K562 (cell line): ENCODE measurements at regions not wholly inside any gene's neighbourhood (a gene's known extent, or its start where the extent isn't known, plus 50 kb on each side); places are given as distances from the start of the nearest gene placed in this dataset.

Experiments
- ATAC-seq: fragments of 200-7000 bp; cut with Tn5 transposase; 3 replicates; pipeline ENCODE4 v1.9.1; 2020; ENCODE audit warnings: moderate library complexity
- BruUV-seq: library from RNA; stranded (reverse); fragments of 400-500 nt; replicated peaks from 2 replicates; lab custom pipeline; 2021; lab: Mats Ljungman, UMichigan
- CTCF ChIA-PET: fragments of 300-600 bp; formaldehyde crosslinking; extraction: SDS; loops from one replicate; lab custom pipeline; 2021; ENCODE audit warnings: low intra/inter-chr PET ratio; lab: Yijun Ruan, JAX
- POLR2A ChIA-PET: fragments of 300-600, 350-650 bp; sonication (Branson Sonifier 250); formaldehyde crosslinking; extraction: SDS; loops from one replicate; lab custom pipeline; 2021; ENCODE audit warnings: antibody characterized with exemption, inconsistent platforms; lab: Yijun Ruan, JAX
- DNase-seq, 4 experiments: peaks; one replicate each; pipeline versions ENCODE4 v3.0.0 to v3.0.0-alpha.2; 2011 to 2018; ENCODE audit warnings: low spot score in 3 of 4, mixed read lengths in 3 of 4; ENCODE audit errors: extremely low read depth in 1 of 4
- FAIRE-seq: peaks from 2 replicates; lab custom pipeline; 2011; peaks lifted over from hg19 to GRCh38; lab: Jason Lieb, UNC
- H2AFZ ChIP-seq: 2 replicates; pipeline ENCODE4 v1.6.0; 2011; ENCODE audit warnings: low read depth, low read length, control low read depth, inconsistent platforms
- H3K27ac ChIP-seq: fragments of 200-600 bp; 3 replicates; pipeline ENCODE4 v1.8.0; 2011; ENCODE audit warnings: low read depth, mild to moderate bottlenecking, control low read depth, inconsistent platforms, low read length, moderate library complexity, mixed read lengths; ENCODE audit errors: extremely low read depth
- H3K27me3 ChIP-seq, 2 experiments: fragments of 300-600 bp in 1 of 2; 2 replicates in 1 of 2; 3 replicates in 1 of 2; pipeline versions ENCODE4 v1.6.0 to v1.8.0; 2011; ENCODE audit warnings: inconsistent platforms in 2 of 2, low read length in 2 of 2, mild to moderate bottlenecking in 1 of 2, mixed read lengths in 1 of 2, moderate library complexity in 1 of 2; ENCODE audit not compliant: control insufficient read depth in 2 of 2, insufficient read depth in 2 of 2
- H3K36me3 ChIP-seq: fragments of 300-600 bp; 3 replicates; pipeline ENCODE4 v1.8.0; 2011; ENCODE audit warnings: mild to moderate bottlenecking, low read length, inconsistent platforms; ENCODE audit not compliant: control insufficient read depth, insufficient read depth
- H3K4me1 ChIP-seq, 2 experiments: fragments of 200-600 bp in 1 of 2; replicated peaks in 1 of 2; 2 replicates in 1 of 2; 3 replicates in 1 of 2; pipeline versions ENCODE4 v1.5.1 to v1.8.0; 2011; ENCODE audit warnings: inconsistent platforms in 2 of 2, low read length in 2 of 2, mild to moderate bottlenecking in 1 of 2, mixed read lengths in 1 of 2, moderate library complexity in 1 of 2; ENCODE audit not compliant: control insufficient read depth in 2 of 2, insufficient read depth in 2 of 2
- H3K4me2 ChIP-seq: 2 replicates; pipeline ENCODE4 v1.6.1; 2011; ENCODE audit warnings: low read length, control low read depth, inconsistent platforms, mixed read lengths; ENCODE audit not compliant: insufficient read depth
- H3K4me3 ChIP-seq: fragments of 200-600 bp; sonication (generic), shearing (Covaris generic); 2 replicates; pipeline ENCODE4 v1.5.1; 2016; ENCODE audit warnings: control low read depth, inconsistent platforms
- H3K79me2 ChIP-seq: fragments of 200-600 bp; 3 replicates; pipeline ENCODE4 v1.8.0; 2011; ENCODE audit warnings: low read length, inconsistent platforms; ENCODE audit not compliant: control insufficient read depth, insufficient read depth
- H3K9ac ChIP-seq, 2 experiments: 2 replicates each; pipeline versions ENCODE4 v1.6.0 to v1.6.1; 2011; ENCODE audit warnings: low read depth in 2 of 2, low read length in 2 of 2, control low read depth in 1 of 2, inconsistent platforms in 1 of 2, mild to moderate bottlenecking in 1 of 2, mixed read lengths in 1 of 2; ENCODE audit not compliant: insufficient read depth in 1 of 2
- H3K9me1 ChIP-seq: one replicate; pipeline ENCODE4 v1.6.0; 2011; ENCODE audit warnings: inconsistent platforms, mild to moderate bottlenecking, low read length, moderate library complexity; ENCODE audit not compliant: control insufficient read depth, insufficient read depth
- H3K9me3 ChIP-seq: replicated peaks from 2 replicates; pipeline ENCODE4 v1.5.1; 2011; ENCODE audit warnings: low read depth, low read length, inconsistent platforms; ENCODE audit not compliant: control insufficient read depth, insufficient read depth
- H4K20me1 ChIP-seq: replicated peaks from 2 replicates; pipeline ENCODE4 v1.6.1; 2011; ENCODE audit warnings: low read length, inconsistent platforms, mixed read lengths; ENCODE audit not compliant: control insufficient read depth, insufficient read depth
- ELF2 ChIP-seq: fragments of 250-450 bp; sonication (Bioruptor Pico); IDR thresholded peaks from 2 replicates; pipeline ENCODE4 v1.5.0; 2021; ENCODE audit warnings: mild to moderate bottlenecking
- FOSL1 ChIP-seq: fragments of 200-800 bp; sonication (Bioruptor generic); conservative IDR thresholded peaks from 2 replicates; pipeline ENCODE4 v1.6.1; 2016; ENCODE audit warnings: missing genetic modification characterization, missing compliant biosample characterization
- GABPB2 ChIP-seq: fragments of 250-450 bp; sonication (Bioruptor Pico); conservative IDR thresholded peaks from 2 replicates; pipeline ENCODE4 v1.5.1; 2021; ENCODE audit warnings: mild to moderate bottlenecking
- L3MBTL2 ChIP-seq: fragments of 450-650 bp; IDR thresholded peaks from 2 replicates; pipeline ENCODE4 v1.6.1; 2016; ENCODE audit warnings: mild to moderate bottlenecking, moderate library complexity
- MTA2 ChIP-seq: fragments of 450-650 bp; IDR thresholded peaks from 2 replicates; pipeline ENCODE4 v1.6.1; 2016; ENCODE audit warnings: low read depth
- PTTG1 ChIP-seq: fragments of 450-650 bp; IDR thresholded peaks from 2 replicates; pipeline ENCODE4 v1.6.1; 2016; ENCODE audit warnings: low read depth, mild to moderate bottlenecking, missing genetic modification characterization, missing compliant biosample characterization
- SAFB2 ChIP-seq: fragments of 200-400 bp; formaldehyde crosslinking; IDR thresholded peaks from 2 replicates; pipeline ENCODE4 v1.6.1; 2018; ENCODE audit warnings: borderline replicate concordance, low read length, low read depth, moderate library complexity; ENCODE audit not compliant: severe bottlenecking
- TAF1 ChIP-seq: IDR thresholded peaks from 2 replicates; pipeline ENCODE4 v1.6.1; 2011; ENCODE audit warnings: mild to moderate bottlenecking, low read length, moderate library complexity; ENCODE audit not compliant: insufficient read depth, control insufficient read depth, severe bottlenecking; ENCODE audit errors: extremely low read depth
- TCF7 ChIP-seq: sonication (generic); IDR thresholded peaks from 2 replicates; pipeline ENCODE4 v1.6.1; 2016; ENCODE audit warnings: antibody characterized with exemption, borderline replicate concordance
- TEAD2 ChIP-seq: fragments of 450-650 bp; IDR thresholded peaks from 2 replicates; pipeline ENCODE4 v1.6.1; 2016; ENCODE audit warnings: missing genetic modification characterization, control low read depth, missing compliant biosample characterization
- ZNF253 ChIP-seq: fragments of 250-450 bp; sonication (Bioruptor Pico); conservative IDR thresholded peaks from 2 replicates; pipeline ENCODE4 v1.6.1; 2021; ENCODE audit warnings: mild to moderate bottlenecking
- ZNF561 ChIP-seq: fragments of 450-650 bp; formaldehyde crosslinking; conservative IDR thresholded peaks from 2 replicates; pipeline ENCODE4 v1.4.0; 2020; ENCODE audit warnings: mild to moderate bottlenecking, moderate library complexity
- ZNF584 ChIP-seq: fragments of 200-800 bp; sonication (Bioruptor generic); IDR thresholded peaks from 2 replicates; pipeline ENCODE4 v1.6.1; 2016; ENCODE audit warnings: low read depth, mild to moderate bottlenecking, missing genetic modification characterization, missing compliant biosample characterization
- ZNF79 ChIP-seq: fragments of 250-450 bp; sonication (Bioruptor Pico); IDR thresholded peaks from 2 replicates; pipeline ENCODE4 v1.4.0; 2020; ENCODE audit warnings: low read depth, mild to moderate bottlenecking, moderate library complexity
- WGBS: fragments of 100-300 bp; shearing (Covaris generic); methylation state at CpG from one replicate; pipeline ENCODE4 v1.1.6; 2016; ENCODE audit warnings: low coverage, mixed read lengths; ENCODE audit not compliant: insufficient coverage; ENCODE audit errors: missing lambda C conversion rate; 5-methylcytosine and 5-hydroxymethylcytosine counted together
- in situ Hi-C: fragments of 300-500 bp; cut with MboI; formaldehyde crosslinking; loops from 4 replicates; pipeline ENCODE4 v1.15.0; 2018; ENCODE audit warnings: inconsistent platforms, mixed read lengths
- intact Hi-C: fragments of 100-400 bp; cut with micrococcal nuclease; formaldehyde crosslinking; loops from 2 replicates; pipeline ENCODE4 v1.14.2; 2022
- TF ChIP-seq, protein P1 (sequence below): sonication (generic); formaldehyde crosslinking; IDR thresholded peaks from 2 replicates; pipeline ENCODE4 v1.8.0; 2023; ENCODE audit warnings: missing genetic modification reagents, mild to moderate bottlenecking, borderline replicate concordance
- TF ChIP-seq, protein P2 (sequence below): sonication (generic); formaldehyde crosslinking; IDR thresholded peaks from 2 replicates; pipeline ENCODE4 v1.8.0; 2022; ENCODE audit warnings: missing genetic modification reagents, mild to moderate bottlenecking, moderate library complexity, borderline replicate concordance
- TF ChIP-seq, protein P3 (sequence below): fragments of 450-650 bp; formaldehyde crosslinking; IDR thresholded peaks from 2 replicates; pipeline ENCODE4 v1.4.0; 2020; ENCODE audit warnings: mild to moderate bottlenecking, moderate library complexity

DNA sequence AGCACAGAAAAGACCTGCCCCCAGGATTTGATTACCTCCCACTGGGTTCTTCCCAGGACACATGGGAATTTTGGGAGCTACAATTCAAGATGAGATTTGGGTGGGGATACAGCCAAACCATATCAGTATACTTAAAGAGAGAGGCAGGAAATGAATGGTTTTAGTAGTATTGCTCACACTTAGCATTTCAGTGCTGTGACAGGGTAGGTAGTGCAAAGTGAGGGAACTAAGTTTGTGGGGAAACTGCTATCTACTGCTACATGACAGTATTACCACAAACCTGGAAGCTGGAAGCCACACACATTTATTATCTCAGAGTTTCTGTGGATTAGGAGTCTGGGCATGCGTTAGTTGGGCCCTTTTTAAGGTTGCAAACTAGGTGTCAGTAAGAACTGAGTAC, 450.7 kb downstream of the LPIN1 start:
- no peaks in the 10 kb centered on the region for H4K20me1 ChIP-seq
- no peaks in the 10 kb centered on the region for H3K36me3 ChIP-seq
- no peak overlapping the region for H3K4me3 ChIP-seq
- ChIA-PET CTCF (no interaction called here), POLR2A (interaction anchor here (1.4 kb wide), 1 partner anchor 10 kb away, joined by 3 read pairs; no protein-coding TSS in a partner anchor)
- no TSS peak for BruUV-seq
- FAIRE-seq: no peak
- no peak overlapping the region for H2AFZ ChIP-seq
- no peak for ATAC-seq
- WGBS: 73% methylated on average over 1 of the region's 1 CpG
- no peaks in the 10 kb centered on the region for H3K9me1 ChIP-seq
- intact Hi-C loops: no loop called here
- H3K9ac ChIP-seq: no peak overlapping the region
- H3K4me1 ChIP-seq: peaks cover 0 to 4% of the 10 kb centered on the region in 2 experiments; a peak in 2 of 5 replicates
- no peak for DNase-seq
- no peaks in the 10 kb centered on the region for H3K9me3 ChIP-seq
- no peaks in the 10 kb centered on the region for H3K27me3 ChIP-seq
- in situ Hi-C loops: no loop called here
- H3K27ac ChIP-seq: no peak overlapping the region
- H3K4me2 ChIP-seq: no peak overlapping the region
- H3K79me2 ChIP-seq: no peaks in the 10 kb centered on the region
- no peak for TF ChIP-seq ZNF561 (CRISPR knock-in tag)
- no peak for TF ChIP-seq ZNF584 (CRISPR knock-in tag)
- TF ChIP-seq TEAD2 (tag): no peak
- TF ChIP-seq, protein P1, sequence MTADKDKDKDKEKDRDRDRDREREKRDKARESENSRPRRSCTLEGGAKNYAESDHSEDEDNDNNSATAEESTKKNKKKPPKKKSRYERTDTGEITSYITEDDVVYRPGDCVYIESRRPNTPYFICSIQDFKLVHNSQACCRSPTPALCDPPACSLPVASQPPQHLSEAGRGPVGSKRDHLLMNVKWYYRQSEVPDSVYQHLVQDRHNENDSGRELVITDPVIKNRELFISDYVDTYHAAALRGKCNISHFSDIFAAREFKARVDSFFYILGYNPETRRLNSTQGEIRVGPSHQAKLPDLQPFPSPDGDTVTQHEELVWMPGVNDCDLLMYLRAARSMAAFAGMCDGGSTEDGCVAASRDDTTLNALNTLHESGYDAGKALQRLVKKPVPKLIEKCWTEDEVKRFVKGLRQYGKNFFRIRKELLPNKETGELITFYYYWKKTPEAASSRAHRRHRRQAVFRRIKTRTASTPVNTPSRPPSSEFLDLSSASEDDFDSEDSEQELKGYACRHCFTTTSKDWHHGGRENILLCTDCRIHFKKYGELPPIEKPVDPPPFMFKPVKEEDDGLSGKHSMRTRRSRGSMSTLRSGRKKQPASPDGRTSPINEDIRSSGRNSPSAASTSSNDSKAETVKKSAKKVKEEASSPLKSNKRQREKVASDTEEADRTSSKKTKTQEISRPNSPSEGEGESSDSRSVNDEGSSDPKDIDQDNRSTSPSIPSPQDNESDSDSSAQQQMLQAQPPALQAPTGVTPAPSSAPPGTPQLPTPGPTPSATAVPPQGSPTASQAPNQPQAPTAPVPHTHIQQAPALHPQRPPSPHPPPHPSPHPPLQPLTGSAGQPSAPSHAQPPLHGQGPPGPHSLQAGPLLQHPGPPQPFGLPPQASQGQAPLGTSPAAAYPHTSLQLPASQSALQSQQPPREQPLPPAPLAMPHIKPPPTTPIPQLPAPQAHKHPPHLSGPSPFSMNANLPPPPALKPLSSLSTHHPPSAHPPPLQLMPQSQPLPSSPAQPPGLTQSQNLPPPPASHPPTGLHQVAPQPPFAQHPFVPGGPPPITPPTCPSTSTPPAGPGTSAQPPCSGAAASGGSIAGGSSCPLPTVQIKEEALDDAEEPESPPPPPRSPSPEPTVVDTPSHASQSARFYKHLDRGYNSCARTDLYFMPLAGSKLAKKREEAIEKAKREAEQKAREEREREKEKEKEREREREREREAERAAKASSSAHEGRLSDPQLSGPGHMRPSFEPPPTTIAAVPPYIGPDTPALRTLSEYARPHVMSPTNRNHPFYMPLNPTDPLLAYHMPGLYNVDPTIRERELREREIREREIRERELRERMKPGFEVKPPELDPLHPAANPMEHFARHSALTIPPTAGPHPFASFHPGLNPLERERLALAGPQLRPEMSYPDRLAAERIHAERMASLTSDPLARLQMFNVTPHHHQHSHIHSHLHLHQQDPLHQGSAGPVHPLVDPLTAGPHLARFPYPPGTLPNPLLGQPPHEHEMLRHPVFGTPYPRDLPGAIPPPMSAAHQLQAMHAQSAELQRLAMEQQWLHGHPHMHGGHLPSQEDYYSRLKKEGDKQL: no peak
- TF ChIP-seq, protein P2, sequence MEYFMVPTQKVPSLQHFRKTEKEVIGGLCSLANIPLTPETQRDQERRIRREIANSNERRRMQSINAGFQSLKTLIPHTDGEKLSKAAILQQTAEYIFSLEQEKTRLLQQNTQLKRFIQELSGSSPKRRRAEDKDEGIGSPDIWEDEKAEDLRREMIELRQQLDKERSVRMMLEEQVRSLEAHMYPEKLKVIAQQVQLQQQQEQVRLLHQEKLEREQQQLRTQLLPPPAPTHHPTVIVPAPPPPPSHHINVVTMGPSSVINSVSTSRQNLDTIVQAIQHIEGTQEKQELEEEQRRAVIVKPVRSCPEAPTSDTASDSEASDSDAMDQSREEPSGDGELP (CRISPR knock-in tag): no peak
- no peak for TF ChIP-seq ELF2 (CRISPR knock-in tag)
- TF ChIP-seq GABPB2 (CRISPR knock-in tag): no peak
- no peak for TF ChIP-seq SAFB2
- TF ChIP-seq ZNF253 (CRISPR knock-in tag): no peak
- TF ChIP-seq TCF7: no peak
- no peak for TF ChIP-seq TAF1
- no peak for TF ChIP-seq MTA2
- no peak for TF ChIP-seq PTTG1 (tag)
- TF ChIP-seq ZNF79: no peak
- TF ChIP-seq FOSL1 (tag): no peak
- no peak for TF ChIP-seq L3MBTL2
- TF ChIP-seq, protein P3, sequence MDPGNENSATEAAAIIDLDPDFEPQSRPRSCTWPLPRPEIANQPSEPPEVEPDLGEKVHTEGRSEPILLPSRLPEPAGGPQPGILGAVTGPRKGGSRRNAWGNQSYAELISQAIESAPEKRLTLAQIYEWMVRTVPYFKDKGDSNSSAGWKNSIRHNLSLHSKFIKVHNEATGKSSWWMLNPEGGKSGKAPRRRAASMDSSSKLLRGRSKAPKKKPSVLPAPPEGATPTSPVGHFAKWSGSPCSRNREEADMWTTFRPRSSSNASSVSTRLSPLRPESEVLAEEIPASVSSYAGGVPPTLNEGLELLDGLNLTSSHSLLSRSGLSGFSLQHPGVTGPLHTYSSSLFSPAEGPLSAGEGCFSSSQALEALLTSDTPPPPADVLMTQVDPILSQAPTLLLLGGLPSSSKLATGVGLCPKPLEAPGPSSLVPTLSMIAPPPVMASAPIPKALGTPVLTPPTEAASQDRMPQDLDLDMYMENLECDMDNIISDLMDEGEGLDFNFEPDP (CRISPR knock-in tag): no peak
